Epithelial cell of esophagus (primary cell): ENCODE measurements at regions not wholly inside any gene's neighbourhood (a gene's known extent, or its start where the extent isn't known, plus 50 kb on each side); places are given as distances from the start of the nearest gene placed in this dataset.

Experiments
- DNase-seq: peaks from one replicate; pipeline ENCODE4 v3.0.0; 2010; ENCODE audit warnings: low read depth
- H3K4me3 ChIP-seq: 2 replicates; pipeline ENCODE4 v1.5.1; 2011; ENCODE audit warnings: mild to moderate bottlenecking, low read length, control low read depth
- CTCF ChIP-seq: IDR thresholded peaks from 2 replicates; pipeline ENCODE4 v1.5.1; 2011; ENCODE audit warnings: low read depth, mild to moderate bottlenecking, low read length, control low read depth, inconsistent platforms; ENCODE audit not compliant: insufficient read depth; ENCODE audit errors: missing control alignments

DNA sequence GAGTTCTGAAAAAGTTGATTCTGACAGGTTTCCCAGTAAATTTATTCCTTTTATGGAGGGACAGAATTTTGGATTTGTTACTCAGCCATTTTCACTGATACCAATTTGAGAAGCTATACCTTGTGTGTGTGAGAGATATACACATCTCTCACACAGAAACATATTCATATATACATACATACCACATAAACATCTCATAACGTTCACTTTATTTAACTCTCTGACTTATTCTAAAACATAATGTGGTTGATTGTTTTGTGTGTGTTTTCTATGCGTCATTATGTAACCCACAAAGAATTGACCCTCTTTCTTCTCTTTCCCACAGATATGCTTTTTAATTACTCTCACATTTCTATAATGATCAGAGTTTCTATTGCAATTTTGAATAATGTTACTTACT is 570.8 kb upstream of the TLE4 start:
- DNase-seq = no peak
- H3K4me3 ChIP-seq = no peak overlapping the region
- TF ChIP-seq CTCF = no peak

DNA sequence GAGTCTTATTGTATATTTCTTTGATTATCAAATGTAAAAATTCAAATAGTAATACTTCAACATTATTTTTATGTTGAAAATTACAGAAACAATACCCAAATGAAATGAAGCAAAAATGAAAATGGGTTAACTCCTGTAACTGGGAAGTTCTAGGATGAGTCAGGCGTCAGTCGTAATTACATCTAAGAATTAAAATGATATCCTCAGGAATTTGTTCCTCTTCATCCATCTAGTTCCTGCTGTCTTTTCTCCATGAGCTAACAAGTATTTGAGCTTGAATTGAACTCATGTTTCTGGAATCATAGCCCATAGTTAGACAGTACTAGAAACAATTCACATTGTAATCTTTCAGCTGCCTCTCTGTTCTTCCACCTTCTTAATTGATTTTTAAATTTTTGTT is 568.3 kb upstream of the TLE4 start:
- DNase-seq = no peak
- no peak for TF ChIP-seq CTCF
- no peak overlapping the region for H3K4me3 ChIP-seq

DNA sequence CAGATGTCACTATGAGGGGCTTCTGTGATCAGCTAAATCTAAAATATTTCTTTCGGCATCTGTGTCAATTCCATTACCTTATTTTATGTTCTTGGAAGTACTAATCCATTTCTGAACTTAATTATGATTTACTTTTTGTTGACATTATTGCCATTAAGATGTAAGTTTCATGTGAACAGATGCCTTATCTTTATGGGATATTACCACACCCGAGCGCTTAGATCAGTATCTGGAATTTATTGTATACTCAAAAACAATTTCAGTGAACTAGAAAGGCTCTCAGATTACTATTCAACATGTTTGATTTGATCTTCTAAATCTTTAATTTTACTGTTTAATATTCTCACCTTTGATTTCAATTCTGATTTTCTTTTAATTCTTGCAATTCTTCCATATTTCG is 567.7 kb upstream of the TLE4 start:
- no peak for TF ChIP-seq CTCF
- DNase-seq = no peak
- no peak overlapping the region for H3K4me3 ChIP-seq

- DNase-seq = no peak
- no peak for TF ChIP-seq CTCF
Observed at GRCh38 chr9:79006546-79006945, 565.2 kb upstream of the TLE4 start.

GRCh38 chr9:79007701-79008483 is 563.9 kb upstream of the TLE4 start:
- no peak overlapping the region for H3K4me3 ChIP-seq
- no peak for TF ChIP-seq CTCF
- DNase-seq = no peak

More at GRCh38 chr9:79006546-79006945, 565.2 kb upstream of the TLE4 start:
- H3K4me3 ChIP-seq = no peak overlapping the region

- H3K4me3 ChIP-seq = no peak overlapping the region
- TF ChIP-seq CTCF = no peak
- DNase-seq = no peak
Observed at GRCh38 chr9:79008916-79009315, 562.8 kb upstream of the TLE4 start.

- DNase-seq = no peak
- H3K4me3 ChIP-seq = no peak overlapping the region
- no peak for TF ChIP-seq CTCF
Observed at GRCh38 chr9:79011461-79011860, 560.3 kb upstream of the TLE4 start.
